Upper lobe of left lung (tissue), 6 donors: ENCODE measurements at regions not wholly inside any gene's neighbourhood (a gene's known extent, or its start where the extent isn't known, plus 50 kb on each side); places are given as distances from the start of the nearest gene placed in this dataset.

ENCODE experiments used
- ATAC-seq, 2 donors: fragments of 200-7000 bp; cut with Tn5 transposase; one replicate each; pipeline ENCODE4 v1.9.1; 2022; ENCODE audit warnings: mild to moderate bottlenecking in 2 of 2, moderate library complexity in 2 of 2; ENCODE audit not compliant: low FRiP score in 2 of 2
- DNase-seq, 2 donors: peaks; one replicate each; pipeline ENCODE4 v3.0.0-alpha.2; 2019 to 2020
- H3K27ac ChIP-seq, 4 donors: fragments of 200-600 bp; sonication (generic); one replicate each; pipeline ENCODE4 v1.5.1; 2016 to 2019
- H3K27me3 ChIP-seq, 4 donors: fragments of 200-600 bp; sonication (generic); one replicate each; pipeline ENCODE4 v1.5.1; 2017 to 2019
- H3K36me3 ChIP-seq, 4 donors: fragments of 200-600 bp; sonication (generic); one replicate each; pipeline ENCODE4 v1.5.1; 2016 to 2019
- H3K4me1 ChIP-seq, 4 donors: fragments of 200-600 bp; sonication (generic); one replicate each; pipeline ENCODE4 v1.5.1; 2018 to 2019
- H3K4me3 ChIP-seq, 4 donors: fragments of 200-600 bp; sonication (generic); one replicate each; pipeline ENCODE4 v1.5.1; 2017 to 2019; ENCODE audit warnings: mild to moderate bottlenecking in 2 of 4, moderate library complexity in 1 of 4
- H3K9me3 ChIP-seq, 4 donors: fragments of 200-600 bp; sonication (generic); one replicate each; pipeline ENCODE4 v1.5.1; 2018 to 2019
- CTCF ChIP-seq, 6 experiments: fragments of 450-650 bp in 4 of 6; fragments of 200-600 bp in 2 of 6; sonication (generic) in 2 of 6; IDR thresholded peaks; one replicate each; pipeline ENCODE4 v1.5.1; 2016 to 2019; ENCODE audit warnings: antibody characterized with exemption in 6 of 6
- EP300 ChIP-seq, 4 donors: sonication (generic); formaldehyde crosslinking; IDR thresholded peaks; one replicate each; pipeline ENCODE4 v1.5.1; 2017; ENCODE audit warnings: antibody characterized with exemption in 4 of 4, control low read depth in 2 of 4
- POLR2A ChIP-seq, 4 donors: fragments of 450-650 bp; IDR thresholded peaks; one replicate each; pipeline ENCODE4 v1.5.1; 2016 to 2017; ENCODE audit warnings: antibody characterized with exemption in 4 of 4, mild to moderate bottlenecking in 2 of 4
- POLR2AphosphoS5 ChIP-seq, 2 donors: sonication (generic); formaldehyde crosslinking; IDR thresholded peaks; one replicate each; pipeline ENCODE4 v1.5.1; 2017; ENCODE audit warnings: antibody characterized with exemption in 2 of 2
- WGBS, 2 donors: methylation state at CpG; one replicate each; pipeline ENCODE4 v1.1.5; 2017 to 2018; 5-methylcytosine and 5-hydroxymethylcytosine counted together
- donor health status: DM: no; HTN: no; CAD: no; lungs with moderate emphysema.
- donor health status: DM: no; HTN: yes; CAD: no; lungs with severe emphysema.

DNA sequence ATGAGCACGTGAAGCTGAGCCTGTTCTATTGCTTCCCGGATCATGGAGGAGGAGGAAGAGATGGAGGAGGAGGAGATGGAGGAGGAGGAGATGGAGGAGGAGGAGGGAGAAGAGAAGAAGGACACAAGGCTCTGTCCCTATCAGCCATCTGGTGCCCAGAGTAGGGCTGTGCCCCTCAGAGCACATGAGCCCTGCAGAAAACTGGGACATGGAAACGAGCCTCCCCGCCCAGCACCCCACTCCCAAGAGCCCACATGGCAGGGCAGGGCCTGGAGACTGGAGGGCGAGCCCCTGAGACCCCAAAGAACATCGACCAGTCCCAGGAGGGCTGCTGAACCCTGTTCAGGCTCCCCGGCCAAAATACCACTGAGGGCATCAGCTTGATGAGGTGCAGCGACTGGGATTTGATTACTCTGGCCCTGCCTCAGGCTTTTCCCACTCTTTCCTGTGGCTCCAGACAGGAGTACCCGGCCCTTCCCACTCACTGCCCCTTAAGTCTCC is 285.6 kb downstream of the UACA start:
- 88 to 93% methylated on average over 4 to 9 of the region's 9 CpGs for WGBS, 2 donors
- DNase-seq (no peak), ATAC-seq (no peak)
- TF ChIP-seq EP300 (IDR thresholded peaks at IDR 0.05) (no peak), POLR2AphosphoS5 (IDR thresholded peaks at IDR 0.05) (no peak)
- H3K27ac ChIP-seq = peak overlapping the region in 1 of 4 donors; percentile 40
- no peak overlapping the region for H3K4me3 ChIP-seq
- H3K27me3 ChIP-seq = no peaks in the 10 kb centered on the region
- H3K9me3 ChIP-seq = no peaks in the 10 kb centered on the region
- H3K36me3 ChIP-seq = no peaks in the 10 kb centered on the region
- peaks cover 22 to 51% (median 37%) of the 10 kb centered on the region in 4 donors for H3K4me1 ChIP-seq

GRCh38 chr15:70476441-70476840 is 286.9 kb downstream of the UACA start:
- Histone ChIP-seq H3K4me3 (no peak overlapping the region), H3K4me1 (peaks cover 22 to 51% (median 37%) of the 10 kb centered on the region in 4 donors), H3K27ac (no peak overlapping the region), H3K27me3 (no peaks in the 10 kb centered on the region), H3K9me3 (no peaks in the 10 kb centered on the region), H3K36me3 (no peaks in the 10 kb centered on the region)
- TF ChIP-seq POLR2A (IDR thresholded peaks at IDR 0.05) = no peak
- TF ChIP-seq CTCF (IDR thresholded peaks at IDR 0.05) = no peak
- TF ChIP-seq POLR2AphosphoS5 (IDR thresholded peaks at IDR 0.05) = no peak
- no peak for TF ChIP-seq EP300 (IDR thresholded peaks at IDR 0.05)
- WGBS, 2 donors = 88 to 96% methylated on average over 5 of the region's 5 CpGs
- ATAC-seq (no peak), DNase-seq (no peak)

- H3K4me1 ChIP-seq = peaks cover 22 to 51% (median 37%) of the 10 kb centered on the region in 4 donors
- H3K27ac ChIP-seq = peak overlapping the region in 1 of 4 donors; percentile 81
- no peak overlapping the region for H3K4me3 ChIP-seq
- DNase-seq = no peak
- no peaks in the 10 kb centered on the region for H3K36me3 ChIP-seq
- TF ChIP-seq EP300 (IDR thresholded peaks at IDR 0.05) (no peak), POLR2AphosphoS5 (IDR thresholded peaks at IDR 0.05) (no peak), CTCF (IDR thresholded peaks at IDR 0.05) (no peak), POLR2A (IDR thresholded peaks at IDR 0.05) (no peak)
- no peaks in the 10 kb centered on the region for H3K9me3 ChIP-seq
- ATAC-seq = no peak
- H3K27me3 ChIP-seq = no peaks in the 10 kb centered on the region
Measured at GRCh38 chr15:70475921-70476320, 287.4 kb downstream of the UACA start.

GRCh38 chr15:70475407-70475781 is 288.0 kb downstream of the UACA start:
- ATAC-seq (no peak), DNase-seq (no peak)
- peaks cover 22 to 50% (median 37%) of the 10 kb centered on the region in 4 donors for H3K4me1 ChIP-seq
- WGBS, 2 donors = 55 to 83% methylated on average over 7 of the region's 7 CpGs
- no peak for TF ChIP-seq POLR2AphosphoS5 (IDR thresholded peaks at IDR 0.05)
- no peak for TF ChIP-seq EP300 (IDR thresholded peaks at IDR 0.05)
- no peak for TF ChIP-seq CTCF (IDR thresholded peaks at IDR 0.05)
- TF ChIP-seq POLR2A (IDR thresholded peaks at IDR 0.05) = no peak
- no peaks in the 10 kb centered on the region for H3K27me3 ChIP-seq
- peak overlapping the region; percentile 61 to 82 (median 79) for H3K27ac ChIP-seq
- H3K36me3 ChIP-seq = no peaks in the 10 kb centered on the region
- H3K9me3 ChIP-seq = no peaks in the 10 kb centered on the region
- H3K4me3 ChIP-seq = peak overlapping the region in 3 of 4 donors; percentile 15 to 34 (median 19)

DNA sequence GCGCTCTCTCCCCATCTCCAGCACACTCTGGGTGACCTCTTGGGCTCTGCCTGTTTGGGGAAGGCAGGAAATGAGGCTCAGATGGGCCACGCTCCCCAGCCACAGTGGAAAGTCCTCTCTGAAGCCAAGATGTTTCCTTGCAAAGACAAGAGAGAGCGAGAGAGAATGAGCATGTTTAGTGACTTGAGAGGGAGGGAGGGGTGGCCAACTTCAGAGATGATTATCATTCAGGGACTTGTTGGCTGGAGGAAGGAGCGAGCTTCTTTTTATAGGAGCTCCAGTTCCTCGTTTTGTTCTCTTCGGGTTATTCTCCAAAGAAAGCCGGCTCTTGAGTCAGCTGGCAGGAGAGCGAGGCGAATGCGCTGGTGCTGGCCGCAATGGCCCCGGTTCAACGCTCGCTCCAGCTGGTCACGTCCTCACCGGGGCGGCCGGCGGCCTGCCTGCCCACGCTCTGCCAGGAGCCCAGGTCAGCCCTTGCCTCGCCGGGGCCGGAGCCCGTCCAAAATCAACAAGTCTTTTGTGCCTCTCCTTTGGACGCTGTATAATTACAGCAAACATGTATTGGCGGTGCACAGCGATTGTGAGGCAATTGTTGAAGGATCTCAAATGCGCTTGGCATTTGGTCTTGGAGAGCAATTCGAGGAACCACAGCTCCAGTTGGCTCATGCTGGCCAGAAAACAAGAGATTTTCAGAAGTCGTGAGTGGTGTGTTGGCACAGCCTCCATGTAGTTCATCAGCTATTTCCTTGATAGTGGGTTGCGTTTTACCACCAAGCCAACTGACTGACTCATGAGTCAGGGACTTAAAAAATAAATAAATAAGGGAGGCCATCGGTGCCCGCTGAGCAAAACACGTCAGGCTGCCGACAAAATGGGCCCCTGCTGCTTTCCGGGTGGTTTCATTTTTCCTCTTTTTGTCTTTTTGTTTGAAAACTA is 288.6 kb downstream of the UACA start:
- peak; percentile 72 to 86 for ATAC-seq
- Histone ChIP-seq H3K4me3 (peak overlapping the region in 3 of 4 donors; percentile 15 to 34 (median 19)), H3K4me1 (peaks cover 22 to 45% (median 35%) of the 10 kb centered on the region in 4 donors), H3K36me3 (no peaks in the 10 kb centered on the region), H3K9me3 (no peaks in the 10 kb centered on the region), H3K27ac (peak overlapping the region; percentile 61 to 82 (median 79)), H3K27me3 (no peaks in the 10 kb centered on the region)
- TF ChIP-seq CTCF (IDR thresholded peaks at IDR 0.05) (no peak), EP300 (IDR thresholded peaks at IDR 0.05) (peak in 2 of 4 donors; percentile 71 to 95), POLR2A (IDR thresholded peaks at IDR 0.05) (peak in 1 of 4 donors; percentile 37), POLR2AphosphoS5 (IDR thresholded peaks at IDR 0.05) (peak; percentile 83 to 94)
- 6 to 15% methylated on average over 14 to 29 of the region's 36 CpGs for WGBS, 2 donors
- DNase-seq = peak; percentile 87 to 92
